ENCODE measurements at regions not wholly inside any gene's neighbourhood (a gene's known extent, or its start where the extent isn't known, plus 50 kb on each side); places are given as distances from the start of the nearest gene placed in this dataset.
"Not testable (repeated sequence)": the region's sequence is repeated elsewhere in the genome, so short reads cannot be mapped to it uniquely, and the experiment has no call there.

DNA sequence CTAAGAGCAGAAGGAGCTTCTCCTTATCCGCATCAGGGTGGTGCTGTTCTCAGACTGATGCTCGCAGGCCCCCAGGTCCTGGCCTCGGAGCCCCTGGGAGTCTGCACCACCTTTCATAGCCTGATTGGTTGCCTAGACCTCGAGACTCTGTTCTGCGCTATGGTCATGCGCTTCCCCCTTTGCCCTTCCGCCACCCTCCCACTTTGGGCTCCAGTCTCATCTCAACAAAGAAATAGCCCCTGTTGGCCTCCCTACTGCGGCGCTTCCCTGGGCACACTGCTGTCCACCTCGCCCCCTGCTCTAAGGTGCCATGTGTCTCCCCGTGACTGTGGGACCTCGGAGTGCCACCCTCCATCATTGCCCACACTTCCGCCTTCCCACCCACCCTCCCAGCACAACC, 102.9 kb upstream of the TWIST2 start:
- no peak for DNase-seq (ENCODE audit: low spot score)

DNA sequence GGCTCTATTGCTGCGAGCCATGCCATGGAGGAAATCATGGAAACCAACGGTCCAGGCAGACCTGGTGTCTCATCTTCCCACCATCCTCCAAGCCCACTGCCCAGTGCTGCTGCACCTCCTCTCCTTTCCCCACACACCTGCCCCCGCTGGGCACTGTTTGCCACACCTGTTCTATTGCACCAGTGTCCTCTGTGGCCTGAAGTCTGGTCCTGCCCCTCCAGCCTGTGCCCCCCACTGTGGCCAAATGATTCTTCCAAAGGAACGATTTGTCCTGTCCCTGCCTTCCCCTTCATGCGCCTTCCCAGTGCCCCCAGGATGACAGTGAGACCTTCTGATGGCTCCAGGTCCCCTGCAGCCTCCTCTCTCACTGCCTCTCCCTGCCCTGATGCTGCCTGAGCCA, 101.9 kb upstream of the TWIST2 start:
- DNase-seq (ENCODE audit: low spot score), result no peak

DNA sequence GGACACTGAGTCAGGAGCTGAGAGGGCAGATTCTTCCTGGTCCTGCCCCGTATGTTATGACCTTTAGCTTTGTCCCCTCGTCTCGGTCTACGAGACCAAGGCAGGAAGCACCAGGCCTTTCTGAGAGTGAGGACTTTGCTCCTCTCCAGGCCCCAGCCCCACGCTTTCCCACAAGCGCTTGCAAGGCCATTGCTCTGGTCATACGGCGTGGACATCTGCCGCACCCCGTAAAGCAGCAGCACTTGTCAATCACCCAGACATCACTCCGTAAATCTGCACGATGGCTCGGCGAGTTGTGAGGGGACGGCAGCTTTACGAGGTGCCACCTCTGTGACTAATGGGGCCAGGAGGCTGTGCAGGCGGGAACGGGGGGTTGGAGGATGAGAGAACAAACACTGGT, 100.8 kb upstream of the TWIST2 start:
- no peak for DNase-seq (ENCODE audit: low spot score)

DNA sequence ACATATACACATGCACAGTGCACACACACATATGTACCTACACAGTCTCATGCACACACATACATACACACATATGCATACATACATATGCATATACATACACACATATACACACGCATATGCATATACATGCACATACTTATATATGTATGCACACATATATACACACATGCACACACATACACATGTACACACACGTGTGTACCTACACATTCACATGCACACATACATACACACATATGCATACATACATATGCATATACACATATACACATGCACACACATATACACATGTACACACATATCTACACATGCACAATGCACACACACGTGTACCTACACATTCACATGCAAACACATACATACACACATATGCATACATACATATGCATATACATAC, 100.3 kb upstream of the TWIST2 start:
- no peak for DNase-seq (ENCODE audit: low spot score)

DNA sequence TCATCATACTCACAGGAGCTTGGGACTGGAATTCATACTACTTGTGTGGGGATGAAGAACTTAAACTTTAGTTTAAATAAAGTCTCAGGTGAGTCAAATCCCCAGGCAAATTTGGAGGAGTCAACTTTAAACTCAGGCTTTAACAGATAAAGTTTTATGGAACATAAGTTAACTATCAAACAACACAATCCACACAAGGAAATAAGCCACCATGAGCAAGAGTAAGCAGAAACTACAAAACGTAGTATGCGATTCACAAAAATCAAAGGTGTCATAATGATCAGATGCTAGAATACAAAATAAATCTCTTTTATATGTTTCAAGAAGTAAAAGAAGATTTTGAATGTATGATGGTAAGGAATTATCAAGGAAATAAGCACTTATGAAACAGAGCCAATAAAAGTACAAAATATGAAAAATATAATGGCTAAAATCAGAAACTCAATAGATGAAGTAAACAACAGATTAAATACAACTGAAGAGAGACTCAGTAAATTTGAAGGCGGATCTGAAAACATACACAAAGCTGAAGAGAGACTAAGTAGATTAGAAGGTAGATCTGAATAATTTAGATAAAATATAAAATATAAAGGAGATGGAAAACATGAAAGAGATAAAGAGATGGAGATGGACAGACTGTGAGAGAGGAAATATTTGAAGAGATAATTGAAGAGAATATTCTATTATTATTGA, 97.5 kb upstream of the TWIST2 start:
- DNase-seq (ENCODE audit: low spot score), result no peak

DNA sequence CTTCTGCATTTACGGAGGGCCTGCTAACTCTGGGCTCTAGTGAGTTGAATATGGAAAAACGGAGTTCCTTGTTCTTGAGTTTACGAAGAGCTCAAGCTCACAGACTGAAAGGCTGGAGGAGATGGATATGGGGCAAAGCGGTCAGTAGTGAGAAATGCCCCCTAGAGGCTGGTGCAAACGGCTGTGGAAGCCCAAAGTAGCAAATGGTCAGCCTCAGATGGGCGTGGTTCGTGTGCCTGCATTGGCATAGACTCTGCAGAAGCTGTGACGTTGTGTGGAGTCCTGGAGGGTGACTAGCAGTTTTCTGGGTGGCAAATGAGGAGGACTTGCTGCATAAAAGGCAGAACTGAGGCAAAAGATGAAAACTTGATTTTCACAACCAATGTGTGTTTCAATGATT, 93.6 kb upstream of the TWIST2 start:
- DNase-seq (ENCODE audit: low spot score), result no peak

DNA sequence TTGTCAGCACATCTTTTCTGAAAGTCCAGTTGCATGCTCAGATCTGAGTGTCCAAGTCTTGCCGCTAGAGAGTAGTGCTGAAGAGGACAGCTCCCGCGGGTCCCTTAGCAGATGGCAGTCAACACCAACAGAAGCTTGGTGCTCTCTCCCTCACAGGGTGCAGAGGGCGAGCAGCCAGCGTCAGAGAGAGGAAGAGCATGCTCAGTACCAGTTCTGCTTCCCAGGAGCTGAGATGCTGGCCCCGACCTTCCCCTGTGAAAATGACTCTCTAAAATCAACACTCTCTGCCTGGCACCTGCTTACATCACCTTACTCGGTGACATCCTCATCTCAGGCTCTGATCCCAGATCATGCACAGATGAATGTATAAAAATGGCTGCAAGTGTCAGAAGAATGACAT, 86.0 kb upstream of the TWIST2 start:
- peak; percentile 37 for DNase-seq (ENCODE audit: low spot score)

DNA sequence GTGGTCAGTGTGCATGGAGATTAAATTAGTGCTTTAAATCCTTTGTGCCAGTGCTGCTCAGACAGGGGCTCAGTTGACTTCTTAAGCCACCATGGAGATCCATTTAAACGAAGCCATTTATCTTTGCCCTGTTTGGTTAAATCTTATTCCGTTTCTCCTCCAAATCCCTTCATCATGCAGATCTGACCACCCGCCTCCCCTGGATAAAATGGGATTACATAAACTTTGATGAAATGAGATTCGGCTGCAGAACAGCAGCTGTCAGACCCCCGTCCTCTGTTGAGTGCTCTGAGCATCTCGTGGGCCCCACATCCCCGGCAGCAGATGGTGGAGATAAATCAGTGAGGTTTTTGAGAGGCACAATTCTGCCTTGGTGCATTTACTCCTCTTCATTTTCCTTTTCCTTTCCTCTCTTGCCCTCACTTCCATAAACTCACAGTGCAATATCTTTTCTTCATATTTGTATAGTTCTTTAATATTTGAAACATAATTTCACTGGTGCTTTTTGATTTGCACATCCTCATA, 84.4 kb upstream of the TWIST2 start:
- DNase-seq (ENCODE audit: low spot score), result peak; percentile 56

DNA sequence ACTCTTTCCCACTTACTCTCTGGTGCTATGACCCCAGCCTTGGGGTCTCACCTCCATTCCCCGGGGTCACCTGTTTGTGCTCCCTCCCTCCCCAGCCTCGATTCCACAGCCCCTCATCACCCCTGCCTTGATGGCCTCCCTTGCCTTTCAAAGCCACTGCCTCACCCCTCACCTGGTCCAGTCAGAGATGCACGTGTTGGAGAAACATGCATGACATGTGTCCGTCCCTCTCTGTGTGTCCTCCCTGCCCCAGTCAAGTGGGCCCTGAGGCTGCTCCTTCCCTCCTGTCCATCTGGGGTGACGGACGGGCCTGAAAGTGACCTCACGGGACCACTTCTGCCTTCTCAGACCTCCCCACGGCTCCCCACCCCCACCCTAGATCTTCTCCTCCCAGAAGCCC, 82.3 kb upstream of the TWIST2 start:
- no peak for DNase-seq (ENCODE audit: low spot score)

DNA sequence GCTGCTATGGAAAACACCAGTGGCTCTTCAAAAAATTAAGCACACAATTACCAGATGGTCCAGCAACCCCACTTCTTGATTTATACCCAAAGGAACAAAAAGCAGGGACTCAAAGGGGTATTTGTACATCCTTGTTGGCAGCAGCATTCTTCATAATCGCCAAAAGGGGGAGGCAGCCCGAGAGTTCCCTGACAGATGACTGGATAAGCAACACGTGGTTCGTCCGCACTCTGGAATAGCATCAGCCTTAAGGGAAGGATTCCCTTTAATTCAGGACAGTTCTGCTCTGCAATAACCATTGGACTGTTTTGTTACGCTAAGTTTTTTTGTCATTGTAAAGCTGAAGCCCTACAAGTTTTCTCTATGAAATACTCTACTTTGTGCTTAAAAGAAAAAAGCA, 76.7 kb upstream of the TWIST2 start:
- peak; percentile 77 for DNase-seq (ENCODE audit: low spot score)

DNA sequence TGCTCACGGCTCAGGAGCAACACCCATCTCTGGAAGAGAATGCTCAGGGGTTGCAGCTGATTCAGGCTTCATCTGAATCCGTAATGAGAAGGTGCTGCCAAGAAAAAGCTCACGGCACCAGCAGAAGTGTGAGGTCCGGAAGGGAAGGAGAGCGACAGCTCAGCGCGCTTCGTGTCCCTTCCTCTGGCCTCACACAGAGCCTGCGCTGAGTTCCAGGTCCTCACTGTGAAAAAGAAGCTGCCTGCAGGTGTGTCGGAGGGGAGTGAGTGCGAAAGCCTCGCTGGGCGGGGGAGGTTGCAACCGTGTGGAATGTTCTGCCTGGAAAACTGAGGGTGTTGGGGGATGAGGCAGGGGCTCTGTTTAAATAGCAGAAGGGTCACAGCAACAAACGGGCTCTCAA, 76.2 kb upstream of the TWIST2 start:
- DNase-seq (ENCODE audit: low spot score), result no peak

DNA sequence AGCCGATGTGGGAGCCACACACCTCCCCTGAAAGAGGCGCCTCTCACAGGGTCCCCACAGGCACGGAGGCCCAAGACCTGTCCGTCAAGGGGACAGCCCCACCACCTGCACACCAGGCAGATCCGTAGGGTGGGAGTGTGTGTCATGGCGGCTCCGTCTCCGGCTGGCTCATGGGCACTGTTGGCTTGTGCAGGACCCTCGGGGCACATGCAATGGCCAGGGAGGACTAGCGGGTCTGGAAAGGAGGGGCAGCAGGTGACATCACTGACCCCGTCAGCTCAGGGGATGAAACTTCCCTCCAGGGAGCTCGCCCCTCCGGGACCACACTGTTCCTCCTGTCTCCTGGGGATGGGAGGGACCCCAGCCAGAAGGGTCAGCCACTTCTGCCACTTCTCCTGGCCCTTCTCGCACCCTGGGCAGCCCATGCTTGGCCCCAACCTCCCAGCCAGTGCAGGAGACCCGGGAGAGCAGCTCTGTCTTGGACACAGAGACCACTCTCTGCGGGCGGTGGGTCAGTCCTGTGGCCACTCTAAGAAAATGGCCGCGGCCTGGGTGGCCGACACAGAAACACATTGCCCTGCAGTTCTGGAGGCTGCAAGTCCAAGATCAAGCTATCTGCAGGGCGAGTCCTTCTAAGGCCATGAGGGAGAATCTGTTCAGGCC, 75.1 kb upstream of the TWIST2 start:
- no peak for DNase-seq (ENCODE audit: low spot score)

DNA sequence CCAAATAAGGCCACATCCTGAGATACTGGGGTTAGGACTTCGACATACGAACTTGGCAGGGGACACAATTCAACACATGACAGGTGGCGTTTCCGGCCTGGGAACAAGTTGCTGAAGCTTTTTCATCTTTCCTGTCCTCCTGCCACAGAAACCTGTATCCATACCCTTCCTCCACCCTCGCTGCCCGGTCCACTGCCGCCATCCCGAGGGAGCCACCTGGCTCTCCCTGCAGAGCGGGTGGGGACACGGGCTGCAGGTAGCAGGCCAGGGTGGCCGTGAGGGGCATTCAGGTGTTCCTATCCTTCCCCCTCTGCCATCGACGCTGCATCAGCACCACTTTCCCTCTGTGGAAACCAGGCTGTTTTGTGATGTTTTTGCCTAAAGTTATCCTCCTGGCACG, 74.4 kb upstream of the TWIST2 start:
- no peak for DNase-seq (ENCODE audit: low spot score)

DNA sequence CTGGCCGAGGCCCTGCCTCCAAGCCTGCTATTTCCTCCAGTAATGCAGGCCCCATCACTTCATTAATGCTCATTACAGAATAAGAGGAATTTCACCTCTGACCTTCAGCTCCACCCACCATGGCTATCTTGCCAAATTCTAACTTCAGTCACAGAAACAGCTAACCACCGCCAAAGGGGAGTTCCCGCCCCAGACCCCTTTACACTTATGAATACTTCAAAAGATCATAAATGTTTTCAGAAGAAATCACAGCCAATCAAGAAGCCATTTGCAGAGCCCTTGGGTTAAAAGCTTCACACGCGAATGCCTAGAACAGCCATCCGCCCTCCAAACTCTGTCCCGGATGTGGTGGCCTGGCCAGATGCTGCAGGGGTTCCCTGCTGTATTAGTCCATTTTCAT, 73.8 kb upstream of the TWIST2 start:
- DNase-seq (ENCODE audit: low spot score), result no peak

DNA sequence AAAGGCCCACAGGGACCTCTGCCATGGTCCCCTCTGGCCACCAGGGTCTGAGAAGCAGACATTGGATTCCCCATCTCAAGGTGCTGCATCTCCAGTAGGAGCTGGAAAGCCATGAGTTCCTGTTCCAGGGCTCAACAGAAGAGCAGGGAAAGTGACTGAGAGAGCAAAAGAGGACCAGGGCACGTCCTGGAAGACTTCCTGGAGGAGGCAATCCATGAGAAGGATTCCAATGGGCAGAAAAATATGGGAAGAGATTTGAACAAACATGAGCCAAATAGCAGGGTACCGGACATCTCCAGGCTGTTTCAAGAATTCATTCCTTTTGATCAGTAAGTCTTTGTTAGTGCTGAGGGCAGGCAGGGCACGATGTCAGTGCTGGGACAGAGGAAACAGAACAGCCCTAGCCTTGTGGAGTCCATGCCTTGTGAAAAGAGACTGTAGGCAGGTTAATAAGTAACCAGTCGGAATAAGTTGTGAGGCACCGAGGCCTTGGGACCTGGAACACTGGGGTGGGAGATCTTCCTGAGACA, 72.8 kb upstream of the TWIST2 start:
- DNase-seq (ENCODE audit: low spot score), result no peak

DNA sequence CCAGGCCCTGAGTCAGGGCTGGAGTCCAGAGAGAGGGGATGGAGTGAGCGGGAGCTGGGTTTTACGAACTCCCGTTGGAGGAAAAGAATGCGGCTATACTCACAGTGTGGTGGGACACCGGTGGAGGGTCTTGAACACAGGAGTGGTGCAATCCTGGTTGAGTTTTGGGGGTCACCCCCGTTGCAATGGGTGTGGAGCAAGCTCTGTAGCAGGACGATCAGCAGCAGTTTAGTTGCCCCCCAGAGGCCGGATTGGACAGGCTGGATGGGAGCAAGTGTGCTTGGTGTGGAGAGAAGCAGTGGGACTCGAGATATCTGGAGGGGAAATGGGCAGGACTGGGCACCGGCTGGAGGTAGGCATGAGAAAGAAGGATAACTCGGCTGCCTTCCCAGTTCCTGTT, 72.3 kb upstream of the TWIST2 start:
- no peak for DNase-seq (ENCODE audit: low spot score)

DNA sequence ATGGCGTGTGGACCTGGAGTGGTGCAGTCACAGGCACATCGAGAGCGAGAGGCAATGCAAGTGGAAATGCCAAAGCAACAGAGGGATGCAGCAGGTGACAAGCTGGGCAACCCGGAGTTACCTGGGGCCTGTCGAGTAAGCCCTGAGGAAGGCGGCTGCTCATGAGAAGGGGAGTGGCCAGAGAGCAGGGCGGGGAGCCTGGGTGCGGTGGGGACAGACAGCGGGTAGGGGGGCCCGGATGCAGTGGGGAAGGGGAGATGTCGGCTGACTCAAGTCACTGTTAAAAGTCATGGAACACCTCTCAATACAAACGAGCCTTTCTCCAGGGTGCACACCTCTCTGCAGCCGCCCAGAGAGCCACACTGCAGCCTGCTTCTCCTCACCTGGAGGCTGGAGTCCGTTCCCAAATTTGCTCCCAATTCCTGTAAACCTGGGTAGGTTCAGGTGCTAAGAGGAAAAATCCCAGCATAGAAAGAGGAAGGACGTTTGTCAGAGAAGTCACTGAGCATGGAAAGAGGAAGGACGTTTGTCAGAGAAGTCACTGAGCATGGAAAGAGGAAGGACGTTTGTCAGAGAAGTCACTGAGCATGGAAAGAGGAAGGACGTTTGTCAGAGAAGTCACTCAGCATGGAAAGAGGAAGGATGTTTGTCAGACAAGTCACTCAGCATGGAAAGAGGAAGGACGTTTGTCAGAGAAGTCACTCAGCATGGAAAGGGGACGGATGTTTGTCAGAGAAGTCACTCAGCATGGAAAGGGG, 71.7 kb upstream of the TWIST2 start:
- no peak for DNase-seq (ENCODE audit: low spot score)

DNA sequence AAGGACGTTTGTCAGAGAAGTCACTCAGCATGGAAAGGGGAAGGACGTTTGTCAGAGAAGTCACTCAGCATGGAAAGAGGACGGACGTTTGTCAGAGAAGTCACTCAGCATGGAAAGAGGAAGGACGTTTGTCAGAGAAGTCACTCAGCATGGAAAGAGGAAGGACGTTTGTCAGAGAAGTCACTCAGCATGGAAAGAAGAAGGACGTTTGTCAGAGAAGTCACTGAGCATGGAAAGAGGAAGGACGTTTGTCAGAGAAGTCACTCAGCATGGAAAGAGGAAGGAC, 71.2 kb upstream of the TWIST2 start:
- not testable (repeated sequence) for DNase-seq (ENCODE audit: low spot score)

DNA sequence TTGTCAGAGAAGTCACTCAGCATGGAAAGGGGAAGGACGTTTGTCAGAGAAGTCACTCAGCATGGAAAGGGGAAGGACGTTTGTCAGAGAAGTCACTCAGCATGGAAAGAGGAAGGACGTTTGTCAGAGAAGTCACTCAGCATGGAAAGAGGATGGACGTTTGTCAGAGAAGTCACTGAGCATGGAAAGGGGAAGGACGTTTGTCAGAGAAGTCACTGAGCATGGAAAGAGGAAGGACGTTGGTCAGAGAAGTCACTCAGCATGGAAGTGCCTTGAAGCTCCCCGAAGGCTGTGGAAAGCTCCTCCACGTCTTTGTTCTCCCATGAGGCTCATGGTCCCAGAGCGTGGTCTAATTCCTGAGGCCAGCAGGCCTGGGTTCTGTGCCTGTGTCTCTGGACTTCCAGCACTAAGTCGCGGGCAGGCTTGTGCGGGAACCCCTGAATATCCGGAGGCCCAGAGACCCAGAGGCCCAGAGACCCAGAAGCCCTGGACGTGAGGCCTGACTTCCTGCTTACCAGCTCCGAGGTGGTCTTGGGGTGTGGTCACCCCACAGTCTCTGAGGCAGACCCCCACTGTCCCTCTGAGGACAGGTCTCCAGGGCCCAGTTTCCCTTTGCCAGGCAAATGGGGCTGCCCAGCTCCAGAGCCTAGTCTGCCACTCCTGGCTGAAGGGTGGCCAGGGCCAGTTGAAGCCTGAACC, 70.4 kb upstream of the TWIST2 start:
- no peak for DNase-seq (ENCODE audit: low spot score)

DNA sequence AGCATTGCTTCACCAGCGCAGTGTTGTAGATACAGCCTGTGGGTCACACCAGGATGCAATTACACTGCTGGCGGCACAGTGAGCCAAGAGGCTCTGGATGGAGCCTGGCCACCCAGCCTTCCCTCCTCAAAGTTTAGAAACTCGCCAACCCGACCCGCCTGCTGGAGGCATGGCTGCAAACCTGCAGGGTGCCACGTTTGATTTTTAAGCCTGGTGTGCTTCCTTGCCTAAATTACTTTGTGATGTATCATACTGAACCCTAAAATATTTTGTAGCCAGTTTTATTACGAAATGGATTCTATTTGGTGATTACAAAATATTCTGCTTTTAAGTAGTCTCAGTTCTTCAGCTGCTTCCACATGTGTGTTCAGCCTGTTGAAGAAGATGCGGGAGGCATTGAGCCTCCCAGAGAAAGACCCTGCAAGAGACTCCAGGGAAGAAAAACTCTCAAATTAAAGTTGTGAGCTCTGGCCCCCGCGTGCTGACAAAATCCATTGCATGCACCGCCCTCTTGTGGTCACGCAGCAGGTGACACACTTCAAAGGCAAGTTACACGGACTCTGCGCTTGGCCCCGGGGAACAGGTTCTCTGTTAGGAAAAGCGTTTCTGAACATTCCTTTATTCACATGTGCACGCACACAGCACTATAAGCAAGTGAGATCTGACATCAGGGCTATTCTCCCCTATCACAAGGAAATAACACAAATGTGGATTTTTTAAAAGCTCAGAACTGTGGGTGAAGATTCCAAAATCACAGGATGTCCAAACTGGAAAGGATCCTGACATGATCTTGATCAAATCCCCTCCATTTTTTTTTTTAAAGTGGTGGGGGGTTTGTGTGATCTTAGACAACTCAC, 63.0 kb upstream of the TWIST2 start:
- DNase-seq (ENCODE audit: low spot score), result peak; percentile 78

DNA sequence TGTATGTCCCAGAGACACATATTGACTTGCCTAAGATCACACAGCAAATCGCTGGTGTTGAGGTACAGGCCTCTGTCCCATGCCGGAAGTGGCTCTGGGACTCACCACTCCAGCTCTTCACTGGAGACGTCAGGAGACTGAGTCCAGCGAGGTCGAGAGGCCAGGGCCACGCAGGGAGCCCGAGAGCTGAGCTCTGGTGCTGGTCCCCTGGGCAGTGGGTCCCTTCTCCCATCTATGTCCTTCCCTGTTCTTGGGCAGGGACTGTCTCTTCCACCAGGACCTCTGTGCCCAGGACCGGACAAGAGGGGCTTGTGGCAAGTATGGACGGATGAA, 62.4 kb upstream of the TWIST2 start:
- no peak for DNase-seq (ENCODE audit: low spot score)

All from umbilical cord (tissue), 1 donor.